ENCODE measurements at regions not wholly inside any gene's neighbourhood (a gene's known extent, or its start where the extent isn't known, plus 50 kb on each side); places are given as distances from the start of the nearest gene placed in this dataset.

GRCh38 chr10:117673230-117674010 lies 130.9 kb downstream of the EMX2 start (continued):
- TF ChIP-seq ZNF202 (tag by site-specific recombination; IDR thresholded peaks at IDR 0.05; ENCODE audit: borderline replicate concordance): no peak
- no peak for TF ChIP-seq ZNF624 (tag by site-specific recombination; IDR thresholded peaks at IDR 0.05)
- no peak for TF ChIP-seq SCRT2 (tag by site-specific recombination; IDR thresholded peaks at IDR 0.05)
- no peak for TF ChIP-seq BCL6B (tag by site-specific recombination; IDR thresholded peaks at IDR 0.05)

DNA sequence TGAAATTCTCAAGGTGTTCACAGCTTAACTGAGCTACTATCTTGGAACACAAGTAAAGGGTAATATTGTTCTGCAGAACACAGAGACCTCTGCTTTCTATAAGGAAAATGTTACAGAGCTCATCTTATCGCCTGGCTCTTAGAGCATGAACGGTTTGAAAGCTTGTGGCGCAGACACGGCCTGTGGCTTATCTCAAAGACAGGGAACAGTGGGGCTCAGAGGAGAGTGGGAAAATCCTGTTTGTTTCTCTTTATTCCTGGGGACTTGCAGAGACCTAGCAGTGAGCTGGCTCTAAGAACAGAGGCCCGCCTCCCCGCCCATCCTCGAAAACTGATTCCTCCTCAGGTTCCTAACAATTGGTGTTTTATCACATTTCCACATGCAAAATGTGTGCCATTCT lies 131.7 kb downstream of the EMX2 start:
- Histone ChIP-seq H3K4me3 (ENCODE audit: low read depth, low read length) (no peak overlapping the region), H3K36me3 (ENCODE audit: control insufficient read depth in 2 of 2, insufficient read depth in 1 of 2, low read length in 2 of 2) (no peaks in the 10 kb centered on the region), H3K9me3 (ENCODE audit: control insufficient read depth, insufficient read depth, low read depth, low read length) (no peaks in the 10 kb centered on the region), H3K4me1 (ENCODE audit: control insufficient read depth, insufficient read depth, low read length) (no peaks in the 10 kb centered on the region), H3K27ac (ENCODE audit: extremely low read depth, low read depth, low read length) (no peak overlapping the region)
- TF ChIP-seq ZNF561 (tag by site-specific recombination; IDR thresholded peaks at IDR 0.05; ENCODE audit: borderline replicate concordance) (no peak), ZNF239 (tag by site-specific recombination; IDR thresholded peaks at IDR 0.05) (no peak), ZNF776 (tag by site-specific recombination; IDR thresholded peaks at IDR 0.05; ENCODE audit: borderline replicate concordance) (no peak), SCRT2 (tag by site-specific recombination; IDR thresholded peaks at IDR 0.05) (no peak), YY1 (tag by site-specific recombination; IDR thresholded peaks at IDR 0.05) (no peak), PRDM10 (tag by site-specific recombination; IDR thresholded peaks at IDR 0.05) (no peak), KLF9 (tag by site-specific recombination; IDR thresholded peaks at IDR 0.05; ENCODE audit: low read depth) (no peak), ZNF146 (tag by site-specific recombination; IDR thresholded peaks at IDR 0.05) (no peak), ZNF211 (tag by site-specific recombination; IDR thresholded peaks at IDR 0.05; ENCODE audit: low read depth) (no peak), ZXDB (tag by site-specific recombination; IDR thresholded peaks at IDR 0.05) (no peak), ZNF558 (tag by site-specific recombination; IDR thresholded peaks at IDR 0.05) (no peak), ZNF292 (tag by site-specific recombination; IDR thresholded peaks at IDR 0.05; ENCODE audit: borderline replicate concordance, low read depth) (no peak), ZNF423 (tag by site-specific recombination; IDR thresholded peaks at IDR 0.05) (no peak), ZNF48 (tag by site-specific recombination; IDR thresholded peaks at IDR 0.05) (no peak)
- TF ChIP-seq, protein P1, sequence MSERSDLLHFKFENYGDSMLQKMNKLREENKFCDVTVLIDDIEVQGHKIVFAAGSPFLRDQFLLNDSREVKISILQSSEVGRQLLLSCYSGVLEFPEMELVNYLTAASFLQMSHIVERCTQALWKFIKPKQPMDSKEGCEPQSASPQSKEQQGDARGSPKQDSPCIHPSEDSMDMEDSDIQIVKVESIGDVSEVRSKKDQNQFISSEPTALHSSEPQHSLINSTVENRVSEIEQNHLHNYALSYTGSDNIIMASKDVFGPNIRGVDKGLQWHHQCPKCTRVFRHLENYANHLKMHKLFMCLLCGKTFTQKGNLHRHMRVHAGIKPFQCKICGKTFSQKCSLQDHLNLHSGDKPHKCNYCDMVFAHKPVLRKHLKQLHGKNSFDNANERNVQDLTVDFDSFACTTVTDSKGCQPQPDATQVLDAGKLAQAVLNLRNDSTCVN (tag by site-specific recombination; optimal IDR thresholded peaks at IDR 0.05): no peak
- ChIA-PET CTCF (interaction anchor here (0.6 kb wide), 1 partner anchor 89 kb away, joined by 3 read pairs; no protein-coding TSS in a partner anchor), POLR2A (no interaction called here)
